Small intestine (tissue), 7 donors: ENCODE measurements at regions not wholly inside any gene's neighbourhood (a gene's known extent, or its start where the extent isn't known, plus 50 kb on each side); places are given as distances from the start of the nearest gene placed in this dataset.

Source experiments
- DNase-seq, 2 donors: peaks; one replicate each; pipeline versions ENCODE4 v3.0.0 to v3.0.0-alpha.2; 2013
- FAIRE-seq: peaks from 2 replicates; lab custom pipeline; 2012; peaks lifted over from hg19 to GRCh38; lab: Jason Lieb, UNC
- H3K27ac ChIP-seq, 3 donors: one replicate each; pipeline ENCODE4 v1.5.1; 2013; ENCODE audit warnings: low read length in 2 of 3, mild to moderate bottlenecking in 2 of 3, control low read depth in 1 of 3, inconsistent platforms in 1 of 3, low read depth in 1 of 3, moderate library complexity in 1 of 3
- H3K27me3 ChIP-seq, 3 donors: one replicate each; pipeline ENCODE4 v1.6.1; 2013; ENCODE audit warnings: low read length in 3 of 3, inconsistent platforms in 1 of 3; ENCODE audit not compliant: control insufficient read depth in 3 of 3, insufficient read depth in 3 of 3
- H3K36me3 ChIP-seq, 3 donors: one replicate each; pipeline ENCODE4 v1.6.1; 2013; ENCODE audit warnings: low read length in 3 of 3, inconsistent platforms in 1 of 3, low read depth in 1 of 3, mild to moderate bottlenecking in 1 of 3, moderate library complexity in 1 of 3; ENCODE audit not compliant: control insufficient read depth in 3 of 3, insufficient read depth in 2 of 3
- H3K4me1 ChIP-seq, 3 donors: one replicate each; pipeline ENCODE4 v1.6.1; 2013; ENCODE audit warnings: low read length in 2 of 3, inconsistent platforms in 1 of 3, low read depth in 1 of 3, mild to moderate bottlenecking in 1 of 3, moderate library complexity in 1 of 3; ENCODE audit not compliant: control insufficient read depth in 3 of 3, insufficient read depth in 2 of 3
- H3K4me3 ChIP-seq, 3 donors: one replicate each; pipeline ENCODE4 v1.5.1; 2013; ENCODE audit warnings: low read length in 3 of 3, control low read depth in 1 of 3, inconsistent platforms in 1 of 3, low read depth in 1 of 3, mild to moderate bottlenecking in 1 of 3, moderate library complexity in 1 of 3
- H3K9me3 ChIP-seq, 2 donors: one replicate each; pipeline ENCODE4 v1.6.1; 2013; ENCODE audit warnings: low read depth in 1 of 2, low read length in 1 of 2; ENCODE audit not compliant: control insufficient read depth in 2 of 2, insufficient read depth in 1 of 2
- WGBS, 3 donors: extraction: QIAGEN DNeasy Blood & Tissue Kit; methylation state at CpG; one replicate each; pipeline ENCODE4 v1.1.7; 2013; 5-methylcytosine and 5-hydroxymethylcytosine counted together
- donor health status: healthy with polysubstance abuse.
- donor health status: control.
- donor health status: control.
- donor health status: Bipolar disorder and iron deficiency.
- donor health status: healthy.

DNA sequence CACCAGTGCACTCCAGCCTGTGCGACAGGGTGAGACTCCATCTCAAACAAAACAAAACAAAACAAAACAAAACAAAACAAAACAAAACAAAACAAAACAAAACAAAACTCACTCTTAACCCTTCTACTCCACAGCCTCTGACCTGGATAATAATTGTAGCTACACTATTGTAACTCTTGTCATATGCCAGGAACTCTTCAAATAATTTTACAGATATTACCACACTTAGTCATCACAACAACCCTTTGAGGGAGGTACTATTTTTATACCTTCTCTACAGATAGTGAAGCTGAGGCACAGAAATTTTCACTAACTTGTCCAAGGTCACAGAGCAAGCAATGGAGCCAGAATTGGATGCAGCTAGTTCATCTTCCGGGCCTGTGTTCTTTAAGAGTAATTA lies 547.8 kb downstream of the ADGRL2 start:
- Histone ChIP-seq H3K4me3 (no peak overlapping the region), H3K9me3 (peaks cover 0 to 2% of the 10 kb centered on the region in 2 donors), H3K36me3 (no peaks in the 10 kb centered on the region), H3K4me1 (no peaks in the 10 kb centered on the region), H3K27ac (no peak overlapping the region), H3K27me3 (no peaks in the 10 kb centered on the region)
- DNase-seq: no peak
- no peak for FAIRE-seq
- 75 to 91% (median 88%) methylated on average over 2 of the region's 2 CpGs for WGBS, 3 donors

- 53 to 78% (median 61%) methylated on average over 4 of the region's 4 CpGs for WGBS, 3 donors
- FAIRE-seq (no peak), DNase-seq (no peak)
- Histone ChIP-seq H3K36me3 (no peaks in the 10 kb centered on the region), H3K4me3 (no peak overlapping the region), H3K27me3 (no peaks in the 10 kb centered on the region), H3K9me3 (peaks cover 0 to 2% of the 10 kb centered on the region in 2 donors), H3K27ac (no peak overlapping the region), H3K4me1 (no peaks in the 10 kb centered on the region)
Measured at GRCh38 chr1:82346141-82346540, 545.4 kb downstream of the ADGRL2 start.

DNA sequence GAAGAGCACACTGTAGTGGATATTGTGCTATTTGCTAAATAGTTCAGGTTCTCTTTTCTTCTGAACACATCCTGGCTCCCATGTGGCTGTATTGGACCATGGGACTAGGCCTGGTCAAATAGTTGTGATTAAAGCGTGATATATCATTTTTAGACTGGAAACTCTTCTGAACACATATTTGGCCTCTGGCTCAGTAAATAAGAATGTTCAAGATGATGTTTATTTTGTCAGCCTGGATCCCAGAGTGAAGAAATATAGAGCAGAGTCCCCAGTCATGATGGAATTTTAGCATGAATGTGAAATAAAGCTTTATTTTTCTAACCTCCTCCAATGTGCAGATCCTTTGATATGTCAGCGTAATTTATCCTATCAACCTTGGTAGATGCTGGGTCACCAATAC lies 542.6 kb downstream of the ADGRL2 start:
- Histone ChIP-seq H3K36me3 (no peaks in the 10 kb centered on the region), H3K4me1 (no peaks in the 10 kb centered on the region), H3K4me3 (no peak overlapping the region), H3K9me3 (no peaks in the 10 kb centered on the region), H3K27ac (no peak overlapping the region), H3K27me3 (no peaks in the 10 kb centered on the region)
- DNase-seq (no peak), FAIRE-seq (no peak)
- WGBS, 3 donors: 74 to 93% (median 78%) methylated on average over 2 of the region's 2 CpGs

GRCh38 chr1:82337635-82338034 lies 536.9 kb downstream of the ADGRL2 start:
- Histone ChIP-seq H3K4me1 (no peaks in the 10 kb centered on the region), H3K27me3 (no peaks in the 10 kb centered on the region), H3K9me3 (no peaks in the 10 kb centered on the region), H3K4me3 (no peak overlapping the region), H3K36me3 (no peaks in the 10 kb centered on the region), H3K27ac (no peak overlapping the region)
- DNase-seq (no peak), FAIRE-seq (no peak)
- WGBS, 3 donors: 70 to 80% (median 72%) methylated on average over 1 of the region's 1 CpG

GRCh38 chr1:82330330-82330729 lies 529.6 kb downstream of the ADGRL2 start:
- WGBS, 3 donors: 70 to 82% (median 79%) methylated on average over 3 of the region's 3 CpGs
- H3K36me3 ChIP-seq: no peaks in the 10 kb centered on the region
- DNase-seq (no peak), FAIRE-seq (no peak)
- no peak overlapping the region for H3K27ac ChIP-seq
- no peaks in the 10 kb centered on the region for H3K27me3 ChIP-seq
- H3K9me3 ChIP-seq: peaks cover 0 to 5% of the 10 kb centered on the region in 2 donors
- no peak overlapping the region for H3K4me3 ChIP-seq
- H3K4me1 ChIP-seq: no peaks in the 10 kb centered on the region

DNA sequence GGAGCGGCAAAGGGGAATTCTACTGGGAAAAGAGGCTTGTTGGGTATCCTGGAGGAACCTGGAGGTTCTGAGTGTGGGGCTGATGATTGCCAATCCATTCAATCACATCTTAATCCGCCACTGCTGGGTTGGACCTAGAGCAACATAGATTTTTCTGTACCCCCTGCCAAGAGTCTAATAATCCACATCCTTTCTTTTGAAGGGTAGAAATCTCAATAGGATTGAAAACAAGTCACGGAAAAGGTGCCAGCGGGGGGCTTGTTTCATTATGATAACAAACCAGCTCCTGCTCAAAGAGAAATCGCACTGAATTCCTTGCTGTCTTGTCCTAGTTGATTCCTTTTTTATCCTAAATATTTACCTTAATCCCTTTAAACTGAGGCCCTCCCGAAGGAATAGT lies 528.5 kb downstream of the ADGRL2 start:
- Histone ChIP-seq H3K27ac (no peak overlapping the region), H3K9me3 (peaks cover 0 to 5% of the 10 kb centered on the region in 2 donors), H3K4me3 (no peak overlapping the region), H3K27me3 (no peaks in the 10 kb centered on the region), H3K36me3 (no peaks in the 10 kb centered on the region), H3K4me1 (no peaks in the 10 kb centered on the region)
- no peak for FAIRE-seq
- WGBS, 3 donors: 74 to 81% (median 80%) methylated on average over 6 of the region's 6 CpGs
- DNase-seq: no peak

GRCh38 chr1:82323144-82323841 lies 522.6 kb downstream of the ADGRL2 start:
- no peaks in the 10 kb centered on the region for H3K9me3 ChIP-seq
- no peak overlapping the region for H3K27ac ChIP-seq
- WGBS, 3 donors: 44 to 70% (median 47%) methylated on average over 3 of the region's 3 CpGs
- no peaks in the 10 kb centered on the region for H3K36me3 ChIP-seq
- no peaks in the 10 kb centered on the region for H3K27me3 ChIP-seq
- no peak overlapping the region for H3K4me3 ChIP-seq
- no peak for DNase-seq
- H3K4me1 ChIP-seq: no peaks in the 10 kb centered on the region
- FAIRE-seq: no peak

DNA sequence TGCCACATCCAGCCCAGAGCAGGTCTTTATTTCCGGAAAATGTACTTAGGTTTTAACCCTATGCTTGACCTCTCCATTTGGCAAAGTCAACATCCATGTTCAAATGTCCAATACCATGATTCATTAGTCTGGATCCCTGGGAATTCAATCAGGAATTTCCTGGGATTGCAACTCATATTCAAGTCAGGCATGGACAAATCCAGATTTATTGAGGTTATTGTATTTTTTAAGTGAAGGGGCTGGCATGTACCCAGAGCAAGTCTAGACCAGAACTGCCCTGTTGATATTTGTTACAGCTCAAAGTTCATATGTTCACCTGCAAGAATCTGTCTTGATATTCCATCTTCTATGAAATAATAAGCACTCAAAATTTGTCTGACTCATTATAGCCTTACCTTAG lies 521.1 kb downstream of the ADGRL2 start:
- H3K9me3 ChIP-seq: no peaks in the 10 kb centered on the region
- 71 to 96% (median 80%) methylated on average over 1 of the region's 1 CpG for WGBS, 3 donors

DNA sequence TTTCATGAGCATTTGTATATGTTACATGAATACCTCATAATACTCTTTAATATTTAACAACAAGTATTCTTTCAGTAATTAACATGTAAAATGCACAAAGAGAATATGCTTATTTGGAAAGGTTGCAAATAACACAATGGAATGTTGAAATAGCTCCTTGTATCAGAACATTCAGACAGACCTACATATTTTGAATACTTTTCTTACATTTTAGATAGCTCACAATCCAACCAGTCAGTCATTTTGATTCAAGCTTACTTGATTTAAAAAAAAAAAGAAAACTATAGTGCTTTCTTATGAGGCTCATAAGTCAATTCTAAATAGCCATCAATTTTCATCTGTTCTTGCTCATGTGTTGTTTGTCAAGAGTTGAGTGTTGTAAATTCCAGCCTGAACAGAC lies 518.8 kb downstream of the ADGRL2 start:
- Histone ChIP-seq H3K4me3 (no peak overlapping the region), H3K4me1 (no peaks in the 10 kb centered on the region), H3K9me3 (no peaks in the 10 kb centered on the region), H3K27ac (no peak overlapping the region), H3K36me3 (no peaks in the 10 kb centered on the region), H3K27me3 (no peaks in the 10 kb centered on the region)
- DNase-seq: no peak
- no peak for FAIRE-seq

More for the DNA sequence above, 521.1 kb downstream of the ADGRL2 start:
- no peak for DNase-seq
- no peak for FAIRE-seq
- Histone ChIP-seq H3K4me1 (no peaks in the 10 kb centered on the region), H3K36me3 (no peaks in the 10 kb centered on the region), H3K27me3 (no peaks in the 10 kb centered on the region), H3K4me3 (no peak overlapping the region), H3K27ac (no peak overlapping the region)
